ENCODE measurements at regions not wholly inside any gene's neighbourhood (a gene's known extent, or its start where the extent isn't known, plus 50 kb on each side); places are given as distances from the start of the nearest gene placed in this dataset.
A peak's percentile ranks its signal among the peaks of the same experiment; 100 is the strongest.

- no peak overlapping the region for H3K4me3 ChIP-seq (ENCODE audit: low read depth, low read length)
- DNase-seq (ENCODE audit: low read depth): no peak
- no peak for TF ChIP-seq CTCF (IDR thresholded peaks at IDR 0.05; ENCODE audit: insufficient read depth, low read length)
Measured at GRCh38 chr12:108400056-108400455, 60.9 kb upstream of the CMKLR1 start.

- no peak for TF ChIP-seq CTCF (IDR thresholded peaks at IDR 0.05; ENCODE audit: insufficient read depth, low read length)
- H3K4me3 ChIP-seq (ENCODE audit: low read depth, low read length): no peak overlapping the region
- DNase-seq (ENCODE audit: low read depth): no peak
Measured at GRCh38 chr12:108399514-108399913, 60.4 kb upstream of the CMKLR1 start.

GRCh38 chr12:108394196-108394595 is 55.1 kb upstream of the CMKLR1 start:
- H3K4me3 ChIP-seq (ENCODE audit: low read depth, low read length): no peak overlapping the region
- DNase-seq (ENCODE audit: low read depth): peak; percentile 6
- TF ChIP-seq CTCF (IDR thresholded peaks at IDR 0.05; ENCODE audit: insufficient read depth, low read length): no peak

GRCh38 chr12:108392284-108392683 is 53.2 kb upstream of the CMKLR1 start:
- no peak for TF ChIP-seq CTCF (IDR thresholded peaks at IDR 0.05; ENCODE audit: insufficient read depth, low read length)
- H3K4me3 ChIP-seq (ENCODE audit: low read depth, low read length): no peak overlapping the region
- DNase-seq (ENCODE audit: low read depth): no peak

- TF ChIP-seq CTCF (IDR thresholded peaks at IDR 0.05; ENCODE audit: insufficient read depth, low read length): no peak
- H3K4me3 ChIP-seq (ENCODE audit: low read depth, low read length): no peak overlapping the region
- DNase-seq (ENCODE audit: low read depth): no peak
Measured at GRCh38 chr12:108390495-108391203, 51.5 kb upstream of the CMKLR1 start.

GRCh38 chr12:108389544-108389943 is 50.4 kb upstream of the CMKLR1 start:
- no peak overlapping the region for H3K4me3 ChIP-seq (ENCODE audit: low read depth, low read length)
- no peak for DNase-seq (ENCODE audit: low read depth)
- no peak for TF ChIP-seq CTCF (IDR thresholded peaks at IDR 0.05; ENCODE audit: insufficient read depth, low read length)
